ENCODE measurements at regions not wholly inside any gene's neighbourhood (a gene's known extent, or its start where the extent isn't known, plus 50 kb on each side); places are given as distances from the start of the nearest gene placed in this dataset.

- TF ChIP-seq, protein P1, sequence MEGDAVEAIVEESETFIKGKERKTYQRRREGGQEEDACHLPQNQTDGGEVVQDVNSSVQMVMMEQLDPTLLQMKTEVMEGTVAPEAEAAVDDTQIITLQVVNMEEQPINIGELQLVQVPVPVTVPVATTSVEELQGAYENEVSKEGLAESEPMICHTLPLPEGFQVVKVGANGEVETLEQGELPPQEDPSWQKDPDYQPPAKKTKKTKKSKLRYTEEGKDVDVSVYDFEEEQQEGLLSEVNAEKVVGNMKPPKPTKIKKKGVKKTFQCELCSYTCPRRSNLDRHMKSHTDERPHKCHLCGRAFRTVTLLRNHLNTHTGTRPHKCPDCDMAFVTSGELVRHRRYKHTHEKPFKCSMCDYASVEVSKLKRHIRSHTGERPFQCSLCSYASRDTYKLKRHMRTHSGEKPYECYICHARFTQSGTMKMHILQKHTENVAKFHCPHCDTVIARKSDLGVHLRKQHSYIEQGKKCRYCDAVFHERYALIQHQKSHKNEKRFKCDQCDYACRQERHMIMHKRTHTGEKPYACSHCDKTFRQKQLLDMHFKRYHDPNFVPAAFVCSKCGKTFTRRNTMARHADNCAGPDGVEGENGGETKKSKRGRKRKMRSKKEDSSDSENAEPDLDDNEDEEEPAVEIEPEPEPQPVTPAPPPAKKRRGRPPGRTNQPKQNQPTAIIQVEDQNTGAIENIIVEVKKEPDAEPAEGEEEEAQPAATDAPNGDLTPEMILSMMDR (IDR thresholded peaks at IDR 0.05), result no peak
- no peak for TF ChIP-seq POLR2AphosphoS5 (IDR thresholded peaks at IDR 0.05)
- TF ChIP-seq POLR2A (IDR thresholded peaks at IDR 0.05), result no peak
Measured at GRCh38 chr18:25805939-25806338, 284.5 kb downstream of the SS18 start.
